DOHH2 (cell line): ENCODE measurements at regions not wholly inside any gene's neighbourhood (a gene's known extent, or its start where the extent isn't known, plus 50 kb on each side); places are given as distances from the start of the nearest gene placed in this dataset.

ENCODE experiments used
- H3F3A ChIP-seq: fragments of 200-600 bp; sonication (generic), shearing (Covaris generic); 2 replicates; pipeline ENCODE4 v1.6.0; 2016; ENCODE audit warnings: antibody characterized with exemption, mild to moderate bottlenecking; ENCODE audit not compliant: control insufficient read depth, insufficient read depth
- H3K27ac ChIP-seq: fragments of 200-600 bp; sonication (generic); 2 replicates; pipeline ENCODE4 v1.5.1; 2014; ENCODE audit warnings: low read depth, mild to moderate bottlenecking, low read length, moderate library complexity
- H3K27me3 ChIP-seq: fragments of 200-600 bp; sonication (generic); 2 replicates; pipeline ENCODE4 v1.6.1; 2014; ENCODE audit warnings: mild to moderate bottlenecking, low read length, mixed read lengths; ENCODE audit not compliant: control insufficient read depth
- H3K36me3 ChIP-seq: fragments of 200-600 bp; sonication (generic); 2 replicates; pipeline ENCODE4 v1.6.1; 2014; ENCODE audit warnings: mild to moderate bottlenecking, low read length, moderate library complexity, mixed read lengths; ENCODE audit not compliant: control insufficient read depth
- H3K4me1 ChIP-seq: fragments of 200-600 bp; sonication (generic); 2 replicates; pipeline ENCODE4 v1.6.1; 2014; ENCODE audit warnings: mild to moderate bottlenecking, low read length, mixed read lengths; ENCODE audit not compliant: control insufficient read depth
- H3K4me2 ChIP-seq: fragments of 200-600 bp; sonication (generic); 2 replicates; pipeline ENCODE4 v1.6.0; 2014; ENCODE audit warnings: mild to moderate bottlenecking, low read length, moderate library complexity
- H3K4me3 ChIP-seq: fragments of 200-600 bp; sonication (generic); 2 replicates; pipeline ENCODE4 v1.5.1; 2014; ENCODE audit warnings: mild to moderate bottlenecking, low read length, mixed read lengths
- H3K79me2 ChIP-seq: fragments of 200-600 bp; sonication (generic); 2 replicates; pipeline ENCODE4 v1.6.1; 2014; ENCODE audit warnings: mild to moderate bottlenecking, low read length, mixed read lengths; ENCODE audit not compliant: control insufficient read depth
- H3K9me2 ChIP-seq: fragments of 200-600 bp; sonication (generic); replicated peaks from 2 replicates; pipeline ENCODE4 v1.6.1; 2014; ENCODE audit warnings: mild to moderate bottlenecking, low read length, mixed read lengths; ENCODE audit not compliant: control insufficient read depth
- H3K9me3 ChIP-seq: fragments of 200-600 bp; sonication (generic); 2 replicates; pipeline ENCODE4 v1.6.1; 2014; ENCODE audit warnings: antibody characterized with exemption, low read length, mixed read lengths; ENCODE audit not compliant: control insufficient read depth, insufficient read depth
- H4K20me1 ChIP-seq: fragments of 200-600 bp; sonication (generic); 2 replicates; pipeline ENCODE4 v1.6.0; 2014; ENCODE audit warnings: low read depth, mild to moderate bottlenecking, antibody characterized with exemption, low read length, moderate library complexity; ENCODE audit not compliant: control insufficient read depth, insufficient read depth
- CTCF ChIP-seq: fragments of 200-600 bp; sonication (generic); IDR thresholded peaks from one replicate; pipeline ENCODE4 v1.5.1; 2014; ENCODE audit warnings: antibody characterized with exemption, mild to moderate bottlenecking, low read depth, low read length; ENCODE audit not compliant: poor library complexity, severe bottlenecking
- EZH2phosphoT487 ChIP-seq: fragments of 200-600 bp; sonication (generic); IDR thresholded peaks from 2 replicates; pipeline ENCODE4 v1.6.1; 2017; ENCODE audit warnings: borderline replicate concordance, mild to moderate bottlenecking, antibody characterized with exemption, low read length, moderate library complexity, mixed read lengths

- Histone ChIP-seq H3K4me2 (no peak overlapping the region), H3K9me3 (no peaks in the 10 kb centered on the region), H3K4me3 (no peak overlapping the region), H3K9me2 (no peaks in the 10 kb centered on the region), H3K27ac (no peak overlapping the region), H3K79me2 (no peaks in the 10 kb centered on the region), H3K4me1 (no peaks in the 10 kb centered on the region), H4K20me1 (no peaks in the 10 kb centered on the region), H3K36me3 (no peaks in the 10 kb centered on the region), H3F3A (no peaks in the 10 kb centered on the region), H3K27me3 (no peaks in the 10 kb centered on the region)
- no peak for TF ChIP-seq EZH2phosphoT487
- TF ChIP-seq CTCF: no peak
Measured at GRCh38 chr2:59077026-59077725, 836.1 kb upstream of the FANCL start.

- H3K27ac ChIP-seq: no peak overlapping the region
- no peak overlapping the region for H3K4me3 ChIP-seq
- H3K36me3 ChIP-seq: no peaks in the 10 kb centered on the region
- no peaks in the 10 kb centered on the region for H3K9me3 ChIP-seq
- H3K27me3 ChIP-seq: no peaks in the 10 kb centered on the region
- H3K9me2 ChIP-seq: no peaks in the 10 kb centered on the region
- H3K4me2 ChIP-seq: no peak overlapping the region
- H3K79me2 ChIP-seq: no peaks in the 10 kb centered on the region
- no peaks in the 10 kb centered on the region for H4K20me1 ChIP-seq
- no peaks in the 10 kb centered on the region for H3F3A ChIP-seq
- TF ChIP-seq CTCF (no peak), EZH2phosphoT487 (no peak)
- no peaks in the 10 kb centered on the region for H3K4me1 ChIP-seq
Measured at GRCh38 chr2:59076079-59076619, 835.0 kb upstream of the FANCL start.

- TF ChIP-seq CTCF (no peak), EZH2phosphoT487 (no peak)
- Histone ChIP-seq H3K36me3 (no peaks in the 10 kb centered on the region), H3K27ac (no peak overlapping the region), H3F3A (no peaks in the 10 kb centered on the region), H3K4me1 (no peaks in the 10 kb centered on the region), H3K4me3 (no peak overlapping the region), H3K79me2 (no peaks in the 10 kb centered on the region), H3K27me3 (no peaks in the 10 kb centered on the region), H3K4me2 (no peak overlapping the region), H3K9me3 (no peaks in the 10 kb centered on the region), H3K9me2 (no peaks in the 10 kb centered on the region), H4K20me1 (no peaks in the 10 kb centered on the region)
Measured at GRCh38 chr2:59074071-59074470, 832.9 kb upstream of the FANCL start.
